Esophagus squamous epithelium (tissue), 4 donors: ENCODE measurements at regions not wholly inside any gene's neighbourhood (a gene's known extent, or its start where the extent isn't known, plus 50 kb on each side); places are given as distances from the start of the nearest gene placed in this dataset.

ENCODE experiments used
- POLR2A ChIP-seq, 4 donors: fragments of 450-650 bp; IDR thresholded peaks; one replicate each; pipeline ENCODE4 v1.6.1; 2017; ENCODE audit warnings: antibody characterized with exemption in 4 of 4, mild to moderate bottlenecking in 4 of 4, moderate library complexity in 3 of 4
- TF ChIP-seq, protein P1 (sequence below), 6 experiments: fragments of 450-650 bp in 4 of 6; fragments of 200-600 bp in 2 of 6; sonication (generic) in 2 of 6; IDR thresholded peaks; one replicate each; pipeline ENCODE4 v1.5.1; 2016 to 2019; ENCODE audit warnings: antibody characterized with exemption in 6 of 6, mild to moderate bottlenecking in 4 of 6, moderate library complexity in 4 of 6

DNA sequence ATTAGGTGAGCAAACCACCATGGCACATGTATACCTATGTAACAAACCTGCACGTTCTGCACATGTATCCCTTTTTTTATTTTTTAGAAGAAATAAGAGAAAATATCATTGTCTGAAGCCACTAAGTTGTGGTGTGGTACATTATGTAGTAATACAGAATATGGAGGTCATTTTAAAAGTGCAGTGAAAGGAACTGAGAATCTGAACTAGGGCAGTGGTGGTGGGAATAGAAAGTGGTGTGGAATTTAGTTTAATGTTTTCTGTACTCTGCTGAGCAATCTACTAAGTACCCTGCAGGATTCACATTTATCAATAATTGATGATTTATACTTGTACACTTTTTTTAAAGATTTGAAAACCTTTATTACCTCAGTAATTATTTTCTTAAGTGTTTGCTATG lies 283.5 kb downstream of the CHL1 start:
- TF ChIP-seq, protein P1, sequence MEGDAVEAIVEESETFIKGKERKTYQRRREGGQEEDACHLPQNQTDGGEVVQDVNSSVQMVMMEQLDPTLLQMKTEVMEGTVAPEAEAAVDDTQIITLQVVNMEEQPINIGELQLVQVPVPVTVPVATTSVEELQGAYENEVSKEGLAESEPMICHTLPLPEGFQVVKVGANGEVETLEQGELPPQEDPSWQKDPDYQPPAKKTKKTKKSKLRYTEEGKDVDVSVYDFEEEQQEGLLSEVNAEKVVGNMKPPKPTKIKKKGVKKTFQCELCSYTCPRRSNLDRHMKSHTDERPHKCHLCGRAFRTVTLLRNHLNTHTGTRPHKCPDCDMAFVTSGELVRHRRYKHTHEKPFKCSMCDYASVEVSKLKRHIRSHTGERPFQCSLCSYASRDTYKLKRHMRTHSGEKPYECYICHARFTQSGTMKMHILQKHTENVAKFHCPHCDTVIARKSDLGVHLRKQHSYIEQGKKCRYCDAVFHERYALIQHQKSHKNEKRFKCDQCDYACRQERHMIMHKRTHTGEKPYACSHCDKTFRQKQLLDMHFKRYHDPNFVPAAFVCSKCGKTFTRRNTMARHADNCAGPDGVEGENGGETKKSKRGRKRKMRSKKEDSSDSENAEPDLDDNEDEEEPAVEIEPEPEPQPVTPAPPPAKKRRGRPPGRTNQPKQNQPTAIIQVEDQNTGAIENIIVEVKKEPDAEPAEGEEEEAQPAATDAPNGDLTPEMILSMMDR (IDR thresholded peaks at IDR 0.05), result no peak
- TF ChIP-seq POLR2A (IDR thresholded peaks at IDR 0.05), result no peak
